T-helper 1 cell treated with Interleukin-12 subunit alpha and Interleukin-12 subunit beta and Interleukin-4 antibody, amounts not matched to agents 30 μg/mL and 1 μg/mL, for 36 hours (primary cell): ENCODE measurements at regions not wholly inside any gene's neighbourhood (a gene's known extent, or its start where the extent isn't known, plus 50 kb on each side); places are given as distances from the start of the nearest gene placed in this dataset.
"Not testable (repeated sequence)": the region's sequence is repeated elsewhere in the genome, so short reads cannot be mapped to it uniquely, and the experiment has no call there.

Source experiments
- H3K27ac Mint-ChIP-seq: one replicate; pipeline ENCODE4 v1.8.0; 2021; ENCODE audit warnings: mild to moderate bottlenecking, mixed read lengths
- H3K27me3 Mint-ChIP-seq: one replicate; pipeline ENCODE4 v1.8.0; 2021; ENCODE audit warnings: low read depth, mixed read lengths
- H3K36me3 Mint-ChIP-seq: one replicate; pipeline ENCODE4 v1.8.0; 2021; ENCODE audit warnings: low read depth, mixed read lengths
- H3K4me1 Mint-ChIP-seq: one replicate; pipeline ENCODE4 v1.8.0; 2021; ENCODE audit warnings: low read depth, mixed read lengths
- H3K4me3 Mint-ChIP-seq: one replicate; pipeline ENCODE4 v1.8.0; 2021; ENCODE audit warnings: mild to moderate bottlenecking, moderate library complexity, mixed read lengths
- H3K9me3 Mint-ChIP-seq: one replicate; pipeline ENCODE4 v1.8.0; 2021; ENCODE audit warnings: mixed read lengths

- Mint-ChIP-seq H3K9me3 (no peaks in the 10 kb centered on the region), H3K4me1 (no peaks in the 10 kb centered on the region), H3K27ac (no peak overlapping the region), H3K4me3 (no peak overlapping the region), H3K36me3 (no peaks in the 10 kb centered on the region), H3K27me3 (peaks cover 16% of the 10 kb centered on the region)
These were observed 90.5 kb upstream of the FHL2 start for GRCh38 chr2:105489168-105489878.

DNA sequence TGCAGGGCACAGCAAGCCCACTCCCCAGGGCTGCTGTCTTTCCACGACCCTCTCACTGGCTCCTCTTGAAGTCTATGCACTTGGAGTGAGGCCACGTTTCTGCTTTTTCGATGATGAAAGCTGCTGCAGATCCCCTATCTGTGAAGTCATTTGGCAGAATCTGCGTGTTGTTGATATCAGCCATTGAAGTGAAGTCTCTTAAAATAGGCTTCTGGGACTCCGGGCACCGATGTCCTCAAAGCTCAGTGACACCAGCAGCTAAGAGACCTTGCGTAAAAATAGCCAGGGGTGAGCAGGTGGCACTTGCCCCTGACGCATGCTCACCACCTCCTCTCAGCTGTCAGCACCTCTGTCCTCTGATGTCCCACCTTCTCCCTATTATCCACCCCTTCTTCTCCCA, 89.4 kb upstream of the FHL2 start:
- Mint-ChIP-seq H3K27ac (no peak overlapping the region), H3K4me3 (no peak overlapping the region), H3K9me3 (no peaks in the 10 kb centered on the region), H3K27me3 (peaks cover 16% of the 10 kb centered on the region), H3K36me3 (no peaks in the 10 kb centered on the region), H3K4me1 (no peaks in the 10 kb centered on the region)

GRCh38 chr2:105487142-105488069, 88.6 kb upstream of the FHL2 start:
- H3K9me3 Mint-ChIP-seq, result no peaks in the 10 kb centered on the region

GRCh38 chr2:105486762-105487141, 87.9 kb upstream of the FHL2 start:
- no peaks in the 10 kb centered on the region for H3K9me3 Mint-ChIP-seq
- H3K4me1 Mint-ChIP-seq, result no peaks in the 10 kb centered on the region
- no peak overlapping the region for H3K4me3 Mint-ChIP-seq
- H3K36me3 Mint-ChIP-seq, result no peaks in the 10 kb centered on the region
- peaks cover 13% of the 10 kb centered on the region for H3K27me3 Mint-ChIP-seq
- no peak overlapping the region for H3K27ac Mint-ChIP-seq

More at GRCh38 chr2:105487142-105488069, 88.6 kb upstream of the FHL2 start:
- Mint-ChIP-seq H3K36me3 (no peaks in the 10 kb centered on the region), H3K4me1 (no peaks in the 10 kb centered on the region), H3K27me3 (peaks cover 11% of the 10 kb centered on the region), H3K4me3 (no peak overlapping the region), H3K27ac (no peak overlapping the region)

DNA sequence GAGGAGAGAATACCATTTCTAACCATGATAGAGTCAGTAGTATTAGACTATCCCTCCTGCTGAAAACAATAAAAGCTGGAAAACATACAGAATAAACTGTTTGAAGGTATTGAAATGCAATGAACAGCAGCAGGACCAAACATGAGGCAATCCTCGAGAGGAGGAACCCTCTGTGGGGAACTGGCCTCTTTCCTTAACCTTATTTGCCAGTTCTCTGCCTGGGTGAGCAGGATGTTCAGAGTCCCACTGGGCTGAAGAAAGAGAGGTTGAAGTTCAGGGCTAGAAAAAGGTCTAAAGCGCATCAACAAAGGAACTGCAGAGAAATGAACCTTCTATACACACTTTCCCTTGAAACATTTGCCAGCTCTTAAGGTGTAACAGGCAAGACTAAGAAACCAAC, 79.8 kb upstream of the FHL2 start:
- H3K9me3 Mint-ChIP-seq, result no peaks in the 10 kb centered on the region
- H3K27ac Mint-ChIP-seq, result no peak overlapping the region
- H3K4me3 Mint-ChIP-seq, result no peak overlapping the region
- no peaks in the 10 kb centered on the region for H3K36me3 Mint-ChIP-seq
- no peaks in the 10 kb centered on the region for H3K4me1 Mint-ChIP-seq
- H3K27me3 Mint-ChIP-seq, result peaks cover 27% of the 10 kb centered on the region

DNA sequence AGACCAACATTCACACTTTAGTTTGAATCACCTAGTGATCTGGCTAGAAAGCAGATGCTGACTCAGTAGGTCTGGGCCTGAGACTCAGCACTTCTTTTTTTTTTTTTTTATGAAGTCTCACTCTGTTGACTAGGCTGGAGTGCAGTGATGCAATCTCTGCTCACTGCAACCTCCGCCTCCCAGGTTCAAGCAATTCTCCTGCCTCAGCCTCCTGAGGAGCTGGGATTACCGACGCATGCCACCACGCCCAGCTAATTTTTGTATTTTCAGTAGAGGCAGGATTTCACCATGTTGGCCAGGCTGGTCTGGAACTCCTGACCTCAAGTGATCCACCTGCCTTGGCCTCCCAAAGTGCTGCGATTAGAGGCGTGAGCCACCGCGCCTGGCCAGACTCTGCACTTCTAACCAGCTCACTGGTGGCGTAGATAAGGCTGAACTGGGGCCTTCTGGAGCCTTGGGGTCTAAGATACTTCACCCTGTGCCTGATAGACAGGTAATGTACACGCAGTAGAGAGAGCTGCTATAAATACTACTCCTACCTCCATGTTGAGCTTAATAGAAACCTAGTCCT, 78.3 kb upstream of the FHL2 start:
- H3K27me3 Mint-ChIP-seq, result peaks cover 27% of the 10 kb centered on the region
- H3K4me3 Mint-ChIP-seq, H3K9me3 Mint-ChIP-seq, H3K27ac Mint-ChIP-seq, H3K36me3 Mint-ChIP-seq, H3K4me1 Mint-ChIP-seq: not testable (repeated sequence)

GRCh38 chr2:105473011-105473410, 74.2 kb upstream of the FHL2 start:
- H3K36me3 Mint-ChIP-seq, result no peaks in the 10 kb centered on the region
- no peak overlapping the region for H3K4me3 Mint-ChIP-seq
- H3K27ac Mint-ChIP-seq, result no peak overlapping the region
- no peaks in the 10 kb centered on the region for H3K9me3 Mint-ChIP-seq
- H3K27me3 Mint-ChIP-seq, result peaks cover 3% of the 10 kb centered on the region
- peaks cover 3% of the 10 kb centered on the region for H3K4me1 Mint-ChIP-seq

DNA sequence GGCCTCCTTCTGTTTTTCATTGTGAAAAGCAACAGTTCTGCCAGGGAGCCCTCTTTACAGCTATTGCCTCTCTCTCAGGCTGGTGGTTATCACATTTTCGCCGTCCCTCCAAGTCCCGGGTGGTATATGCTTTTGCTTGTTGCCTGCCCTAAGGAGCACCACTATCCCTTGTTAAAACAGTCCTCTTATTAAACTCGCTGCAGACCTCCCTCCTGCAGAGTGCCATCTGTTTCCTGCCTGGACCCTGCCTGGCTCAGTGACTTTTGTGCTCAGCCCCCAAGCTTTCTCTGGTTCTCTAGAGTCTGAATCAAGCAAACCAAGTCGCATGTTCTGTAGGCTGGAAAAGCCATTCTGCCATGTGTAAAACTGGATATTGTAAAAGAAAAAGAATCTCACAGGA, 72.1 kb upstream of the FHL2 start:
- Mint-ChIP-seq H3K27me3 (no peaks in the 10 kb centered on the region), H3K9me3 (no peaks in the 10 kb centered on the region), H3K36me3 (no peaks in the 10 kb centered on the region), H3K4me3 (no peak overlapping the region), H3K4me1 (peaks cover 5% of the 10 kb centered on the region), H3K27ac (no peak overlapping the region)

GRCh38 chr2:105469781-105470180, 70.9 kb upstream of the FHL2 start:
- Mint-ChIP-seq H3K27ac (no peak overlapping the region), H3K4me3 (no peak overlapping the region), H3K9me3 (no peaks in the 10 kb centered on the region), H3K36me3 (no peaks in the 10 kb centered on the region), H3K27me3 (no peaks in the 10 kb centered on the region), H3K4me1 (peaks cover 5% of the 10 kb centered on the region)

DNA sequence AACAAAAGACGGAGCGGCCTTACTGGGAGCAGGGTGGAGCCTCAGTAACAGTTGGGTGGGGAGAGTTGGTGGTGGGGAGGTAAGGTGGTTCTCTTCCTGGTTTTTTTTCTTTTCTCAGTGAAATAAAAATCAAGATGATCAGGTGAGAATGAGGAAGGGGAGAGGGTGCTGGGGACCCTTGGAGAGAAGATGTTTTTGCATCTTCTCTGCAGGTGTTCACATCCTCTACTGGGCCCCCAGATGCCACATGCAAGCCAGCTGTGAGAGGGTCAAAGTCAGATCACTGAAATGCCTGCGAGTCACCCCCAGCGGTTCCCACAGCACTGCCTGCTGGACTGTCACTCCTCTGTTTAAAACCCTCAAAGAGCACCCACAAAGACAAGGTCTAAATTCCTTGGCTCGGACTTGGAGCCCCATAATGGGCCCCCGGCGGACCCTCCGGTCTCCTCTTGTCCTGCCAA, 69.8 kb upstream of the FHL2 start:
- Mint-ChIP-seq H3K9me3 (no peaks in the 10 kb centered on the region), H3K4me1 (peaks cover 5% of the 10 kb centered on the region), H3K27ac (no peak overlapping the region), H3K27me3 (no peaks in the 10 kb centered on the region), H3K4me3 (no peak overlapping the region), H3K36me3 (no peaks in the 10 kb centered on the region)

DNA sequence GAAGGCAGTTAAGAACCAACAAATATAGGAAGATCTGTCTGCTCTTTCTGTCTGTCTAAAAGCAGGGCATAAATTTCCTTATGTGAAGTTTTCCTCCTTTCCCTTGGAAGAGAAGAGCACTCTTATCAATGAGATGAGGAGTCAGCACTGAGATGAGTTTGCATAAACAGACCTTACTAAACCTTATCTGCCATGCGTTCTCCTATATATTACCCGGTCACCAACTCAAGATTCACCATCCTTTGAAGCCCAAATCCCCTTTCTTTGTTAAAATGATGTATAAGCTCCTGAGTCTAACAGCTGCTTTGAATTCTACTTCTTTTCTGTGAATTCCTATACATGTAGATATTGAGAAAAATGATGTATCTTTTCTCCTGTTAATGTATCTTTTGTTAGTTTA, 65.5 kb upstream of the FHL2 start:
- Mint-ChIP-seq H3K4me3 (no peak overlapping the region), H3K9me3 (no peaks in the 10 kb centered on the region), H3K27ac (no peak overlapping the region), H3K4me1 (peaks cover 5% of the 10 kb centered on the region), H3K36me3 (no peaks in the 10 kb centered on the region), H3K27me3 (no peaks in the 10 kb centered on the region)

- no peak overlapping the region for H3K27ac Mint-ChIP-seq
- H3K9me3 Mint-ChIP-seq, result no peaks in the 10 kb centered on the region
- no peaks in the 10 kb centered on the region for H3K36me3 Mint-ChIP-seq
- no peaks in the 10 kb centered on the region for H3K4me1 Mint-ChIP-seq
- no peaks in the 10 kb centered on the region for H3K27me3 Mint-ChIP-seq
- H3K4me3 Mint-ChIP-seq, result no peak overlapping the region
These were observed 61.3 kb upstream of the FHL2 start for GRCh38 chr2:105460048-105460732.

DNA sequence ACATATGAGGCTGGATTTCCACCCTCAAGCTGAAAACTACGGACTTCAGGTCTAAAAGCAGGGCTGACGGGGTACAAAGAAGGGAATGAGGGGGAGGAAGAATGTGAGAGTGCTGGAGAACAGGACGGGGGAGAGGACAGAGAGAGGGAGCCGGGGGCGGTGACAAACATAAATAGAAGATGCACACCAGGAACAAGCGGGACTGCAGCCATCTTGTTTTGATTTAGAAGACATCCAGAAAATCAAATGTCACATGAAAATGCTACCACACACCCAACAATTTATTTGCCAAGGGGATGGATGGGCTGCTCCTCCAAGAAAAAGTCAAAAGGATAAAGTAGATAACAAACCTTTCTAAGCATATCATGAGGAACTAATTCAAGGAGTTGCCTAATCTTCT, 59.2 kb upstream of the FHL2 start:
- Mint-ChIP-seq H3K27ac (no peak overlapping the region), H3K9me3 (no peaks in the 10 kb centered on the region), H3K36me3 (no peaks in the 10 kb centered on the region), H3K4me3 (no peak overlapping the region), H3K27me3 (peaks cover 3% of the 10 kb centered on the region), H3K4me1 (no peaks in the 10 kb centered on the region)

DNA sequence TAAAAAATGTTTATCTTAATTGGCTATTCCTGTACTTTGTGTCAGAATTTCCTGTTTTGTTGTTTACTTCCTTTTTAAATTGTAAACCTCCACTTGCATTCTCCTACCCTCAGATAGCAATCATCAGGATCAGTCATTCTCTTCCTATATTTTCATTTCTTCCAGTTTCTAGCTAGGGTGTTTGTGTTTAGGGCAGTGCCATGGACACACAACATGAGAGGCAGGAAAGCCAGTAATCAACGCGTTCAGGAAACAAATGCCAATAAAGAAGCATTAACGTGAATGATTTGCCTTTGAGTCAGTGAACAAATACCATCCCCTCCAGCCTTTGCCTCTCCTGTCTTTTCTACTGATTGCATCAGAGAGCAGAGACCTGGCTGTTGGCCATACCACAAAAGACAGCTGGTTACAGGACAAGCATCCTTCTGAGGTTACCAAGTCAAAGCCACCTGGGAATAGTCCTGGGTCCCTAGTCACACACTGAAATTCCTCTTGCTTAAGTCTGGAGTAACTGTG, 56.7 kb upstream of the FHL2 start:
- Mint-ChIP-seq H3K27ac (no peak overlapping the region), H3K4me1 (no peaks in the 10 kb centered on the region), H3K9me3 (no peaks in the 10 kb centered on the region), H3K27me3 (peaks cover 3% of the 10 kb centered on the region), H3K4me3 (no peak overlapping the region), H3K36me3 (no peaks in the 10 kb centered on the region)
